Activated CD4-positive, alpha-beta T cell treated with anti-CD3 and anti-CD28 coated beads for 48 hours (primary cell): ENCODE measurements at regions not wholly inside any gene's neighbourhood (a gene's known extent, or its start where the extent isn't known, plus 50 kb on each side); places are given as distances from the start of the nearest gene placed in this dataset.

Experiments
- DNase-seq: peaks from one replicate; pipeline ENCODE4 v3.0.0-alpha.2; 2020

- no peak for DNase-seq
Observed at GRCh38 chr20:50315586-50316551, 125.2 kb downstream of the CEBPB start.

- no peak for DNase-seq
Observed at GRCh38 chr20:50317116-50317515, 126.5 kb downstream of the CEBPB start.

GRCh38 chr20:50317609-50318008, 127.0 kb downstream of the CEBPB start:
- DNase-seq, result no peak

GRCh38 chr20:50318710-50319109, 128.1 kb downstream of the CEBPB start:
- DNase-seq, result no peak

- DNase-seq, result no peak
Observed at GRCh38 chr20:50320005-50320900, 129.6 kb downstream of the CEBPB start.

- peak; percentile 56 for DNase-seq
Observed at GRCh38 chr20:50320901-50321796, 130.5 kb downstream of the CEBPB start.

GRCh38 chr20:50321797-50322480, 131.3 kb downstream of the CEBPB start:
- DNase-seq, result no peak

GRCh38 chr20:50322703-50323131, 132.1 kb downstream of the CEBPB start:
- DNase-seq, result no peak

- DNase-seq, result no peak
Observed at GRCh38 chr20:50323209-50323608, 132.6 kb downstream of the CEBPB start.

- no peak for DNase-seq
Observed at GRCh38 chr20:50323777-50324775, 133.4 kb downstream of the CEBPB start.

- no peak for DNase-seq
Observed at GRCh38 chr20:50325215-50325614, 134.6 kb downstream of the CEBPB start.

GRCh38 chr20:50325651-50326050, 135.0 kb downstream of the CEBPB start:
- DNase-seq, result no peak

- no peak for DNase-seq
Observed at GRCh38 chr20:50327666-50328065, 137.0 kb downstream of the CEBPB start.

- DNase-seq, result no peak
Observed at GRCh38 chr20:50328222-50328979, 137.8 kb downstream of the CEBPB start.

- DNase-seq, result no peak
Observed at GRCh38 chr20:50328996-50329898, 138.6 kb downstream of the CEBPB start.

GRCh38 chr20:50329981-50330503, 139.4 kb downstream of the CEBPB start:
- DNase-seq, result no peak

- no peak for DNase-seq
Observed at GRCh38 chr20:50330504-50331313, 140.1 kb downstream of the CEBPB start.
